Keratinocyte (primary cell): ENCODE measurements at regions not wholly inside any gene's neighbourhood (a gene's known extent, or its start where the extent isn't known, plus 50 kb on each side); places are given as distances from the start of the nearest gene placed in this dataset.

Experiments
- CTCF ChIP-seq, 3 experiments: IDR thresholded peaks in 1 of 3; conservative IDR thresholded peaks in 1 of 3; optimal IDR thresholded peaks in 1 of 3; 2 replicates in 2 of 3; 3 replicates in 1 of 3; pipeline versions ENCODE3 to v1.5.1; 2011; ENCODE audit warnings: low read length in 3 of 3, mild to moderate bottlenecking in 3 of 3, moderate library complexity in 2 of 3, control low read depth in 1 of 3, inconsistent platforms in 1 of 3; ENCODE audit not compliant: insufficient read depth in 2 of 3; ENCODE audit errors: extremely low read depth in 1 of 3
- EZH2 ChIP-seq: IDR thresholded peaks from one replicate; pipeline ENCODE4 v1.6.1; 2012; ENCODE audit warnings: inconsistent platforms, mild to moderate bottlenecking, low read length, moderate library complexity

GRCh38 chr14:87255058-87255457, 737.9 kb downstream of the GALC start:
- TF ChIP-seq CTCF (optimal IDR thresholded peaks at IDR 0.05 in 1 of 3, IDR thresholded peaks at IDR 0.05 in 1 of 3, conservative IDR thresholded peaks at IDR 0.05 in 1 of 3; ENCODE audit: extremely low read depth in 1 of 3, insufficient read depth in 2 of 3, low read length in 3 of 3) (no peak), EZH2 (no peak)
